ENCODE measurements at regions not wholly inside any gene's neighbourhood (a gene's known extent, or its start where the extent isn't known, plus 50 kb on each side); places are given as distances from the start of the nearest gene placed in this dataset.
A peak's percentile ranks its signal among the peaks of the same experiment; 100 is the strongest.

DNA sequence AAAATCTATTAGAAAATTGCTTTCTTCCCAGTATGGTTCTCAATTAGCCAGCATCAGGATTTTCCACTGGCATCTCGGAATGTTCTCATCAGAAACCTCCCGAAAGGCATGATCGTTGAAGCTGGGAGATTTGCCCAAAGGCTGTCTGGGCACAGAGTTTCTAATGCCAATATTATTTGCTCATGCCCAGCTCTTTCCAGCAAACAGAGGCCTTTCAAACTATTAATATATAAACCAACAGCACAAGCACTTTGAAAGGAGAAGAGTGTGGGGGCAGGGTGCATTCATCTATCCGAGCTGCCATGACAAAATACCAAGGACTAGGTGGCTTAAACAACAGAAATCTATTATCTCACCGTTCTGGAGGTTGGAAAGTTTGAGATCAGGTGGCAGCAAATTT, 88.3 kb upstream of the MSX1 start:
- TF ChIP-seq, protein P1, sequence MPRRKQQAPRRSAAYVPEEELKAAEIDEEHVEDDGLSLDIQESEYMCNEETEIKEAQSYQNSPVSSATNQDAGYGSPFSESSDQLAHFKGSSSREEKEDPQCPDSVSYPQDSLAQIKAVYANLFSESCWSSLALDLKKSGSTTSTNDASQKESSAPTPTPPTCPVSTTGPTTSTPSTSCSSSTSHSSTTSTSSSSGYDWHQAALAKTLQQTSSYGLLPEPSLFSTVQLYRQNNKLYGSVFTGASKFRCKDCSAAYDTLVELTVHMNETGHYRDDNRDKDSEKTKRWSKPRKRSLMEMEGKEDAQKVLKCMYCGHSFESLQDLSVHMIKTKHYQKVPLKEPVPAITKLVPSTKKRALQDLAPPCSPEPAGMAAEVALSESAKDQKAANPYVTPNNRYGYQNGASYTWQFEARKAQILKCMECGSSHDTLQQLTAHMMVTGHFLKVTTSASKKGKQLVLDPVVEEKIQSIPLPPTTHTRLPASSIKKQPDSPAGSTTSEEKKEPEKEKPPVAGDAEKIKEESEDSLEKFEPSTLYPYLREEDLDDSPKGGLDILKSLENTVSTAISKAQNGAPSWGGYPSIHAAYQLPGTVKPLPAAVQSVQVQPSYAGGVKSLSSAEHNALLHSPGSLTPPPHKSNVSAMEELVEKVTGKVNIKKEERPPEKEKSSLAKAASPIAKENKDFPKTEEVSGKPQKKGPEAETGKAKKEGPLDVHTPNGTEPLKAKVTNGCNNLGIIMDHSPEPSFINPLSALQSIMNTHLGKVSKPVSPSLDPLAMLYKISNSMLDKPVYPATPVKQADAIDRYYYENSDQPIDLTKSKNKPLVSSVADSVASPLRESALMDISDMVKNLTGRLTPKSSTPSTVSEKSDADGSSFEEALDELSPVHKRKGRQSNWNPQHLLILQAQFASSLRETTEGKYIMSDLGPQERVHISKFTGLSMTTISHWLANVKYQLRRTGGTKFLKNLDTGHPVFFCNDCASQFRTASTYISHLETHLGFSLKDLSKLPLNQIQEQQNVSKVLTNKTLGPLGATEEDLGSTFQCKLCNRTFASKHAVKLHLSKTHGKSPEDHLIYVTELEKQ (tag by site-specific recombination; IDR thresholded peaks at IDR 0.05; ENCODE audit: borderline replicate concordance) = no peak
- TF ChIP-seq TRIM28 (IDR thresholded peaks at IDR 0.05; ENCODE audit: borderline replicate concordance, low read length) (no peak), SALL2 (tag by site-specific recombination; IDR thresholded peaks at IDR 0.05; ENCODE audit: borderline replicate concordance) (no peak), ZFP37 (tag by site-specific recombination; IDR thresholded peaks at IDR 0.05) (no peak), ZNF202 (tag by site-specific recombination; IDR thresholded peaks at IDR 0.05; ENCODE audit: borderline replicate concordance) (no peak), HOXC10 (CRISPR knock-in tag; IDR thresholded peaks at IDR 0.05) (no peak), WT1 (tag by site-specific recombination; IDR thresholded peaks at IDR 0.05) (no peak), FEZF1 (tag by site-specific recombination; IDR thresholded peaks at IDR 0.05) (no peak), ZBTB48 (tag by site-specific recombination; IDR thresholded peaks at IDR 0.05) (no peak), ZNF132 (tag by site-specific recombination; IDR thresholded peaks at IDR 0.05; ENCODE audit: borderline replicate concordance) (no peak), ZNF501 (tag by site-specific recombination; IDR thresholded peaks at IDR 0.05) (no peak), ZNF211 (tag by site-specific recombination; IDR thresholded peaks at IDR 0.05; ENCODE audit: low read depth) (no peak), SCRT2 (tag by site-specific recombination; IDR thresholded peaks at IDR 0.05) (no peak)
- TF ChIP-seq, protein P2, sequence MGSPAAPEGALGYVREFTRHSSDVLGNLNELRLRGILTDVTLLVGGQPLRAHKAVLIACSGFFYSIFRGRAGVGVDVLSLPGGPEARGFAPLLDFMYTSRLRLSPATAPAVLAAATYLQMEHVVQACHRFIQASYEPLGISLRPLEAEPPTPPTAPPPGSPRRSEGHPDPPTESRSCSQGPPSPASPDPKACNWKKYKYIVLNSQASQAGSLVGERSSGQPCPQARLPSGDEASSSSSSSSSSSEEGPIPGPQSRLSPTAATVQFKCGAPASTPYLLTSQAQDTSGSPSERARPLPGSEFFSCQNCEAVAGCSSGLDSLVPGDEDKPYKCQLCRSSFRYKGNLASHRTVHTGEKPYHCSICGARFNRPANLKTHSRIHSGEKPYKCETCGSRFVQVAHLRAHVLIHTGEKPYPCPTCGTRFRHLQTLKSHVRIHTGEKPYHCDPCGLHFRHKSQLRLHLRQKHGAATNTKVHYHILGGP (tag by site-specific recombination; IDR thresholded peaks at IDR 0.05) = no peak
- TF ChIP-seq, protein P3, sequence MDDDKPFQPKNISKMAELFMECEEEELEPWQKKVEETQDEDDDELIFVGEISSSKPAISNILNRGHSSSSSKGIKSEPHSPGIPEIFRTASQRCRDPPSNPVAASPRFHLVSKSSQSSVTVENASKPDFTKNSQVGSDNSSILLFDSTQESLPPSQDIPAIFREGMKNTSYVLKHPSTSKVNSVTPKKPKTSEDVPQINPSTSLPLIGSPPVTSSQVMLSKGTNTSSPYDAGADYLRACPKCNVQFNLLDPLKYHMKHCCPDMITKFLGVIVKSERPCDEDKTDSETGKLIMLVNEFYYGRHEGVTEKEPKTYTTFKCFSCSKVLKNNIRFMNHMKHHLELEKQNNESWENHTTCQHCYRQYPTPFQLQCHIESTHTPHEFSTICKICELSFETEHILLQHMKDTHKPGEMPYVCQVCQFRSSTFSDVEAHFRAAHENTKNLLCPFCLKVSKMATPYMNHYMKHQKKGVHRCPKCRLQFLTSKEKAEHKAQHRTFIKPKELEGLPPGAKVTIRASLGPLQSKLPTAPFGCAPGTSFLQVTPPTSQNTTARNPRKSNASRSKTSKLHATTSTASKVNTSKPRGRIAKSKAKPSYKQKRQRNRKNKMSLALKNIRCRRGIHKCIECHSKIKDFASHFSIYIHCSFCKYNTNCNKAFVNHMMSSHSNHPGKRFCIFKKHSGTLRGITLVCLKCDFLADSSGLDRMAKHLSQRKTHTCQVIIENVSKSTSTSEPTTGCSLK (tag by site-specific recombination; IDR thresholded peaks at IDR 0.05) = no peak
- no peaks in the 10 kb centered on the region for H3K36me3 ChIP-seq (ENCODE audit: control insufficient read depth in 2 of 2, insufficient read depth in 1 of 2, low read length in 2 of 2)
- no peak overlapping the region for H3K4me3 ChIP-seq (ENCODE audit: low read depth, low read length)
- CTCF ChIA-PET = interaction anchor here (0.7 kb wide), 1 partner anchor 72 kb away, joined by 4 read pairs; no protein-coding TSS in a partner anchor
- H3K9me3 ChIP-seq (ENCODE audit: control insufficient read depth, insufficient read depth, low read depth, low read length) = no peaks in the 10 kb centered on the region
- H3K27ac ChIP-seq (ENCODE audit: extremely low read depth, low read depth, low read length) = no peak overlapping the region
- POLR2A ChIA-PET = no interaction called here
- no peaks in the 10 kb centered on the region for H3K4me1 ChIP-seq (ENCODE audit: control insufficient read depth, insufficient read depth, low read length)

DNA sequence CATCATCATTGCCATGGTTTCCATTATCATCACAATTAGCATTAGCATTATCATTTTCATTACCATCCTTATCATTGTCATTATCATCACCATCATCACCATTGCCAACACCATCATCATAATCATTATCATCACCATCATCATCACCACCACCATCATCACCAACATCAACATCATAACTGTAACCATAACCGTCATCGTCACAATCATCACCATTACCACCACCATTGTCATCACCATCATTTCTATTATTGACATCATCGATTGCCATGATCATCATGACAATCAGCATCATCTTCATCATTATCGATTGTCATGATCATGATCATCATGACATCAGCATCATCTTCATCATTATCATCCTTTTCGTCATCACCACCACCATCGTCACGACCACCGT, 88.9 kb upstream of the MSX1 start:
- no peaks in the 10 kb centered on the region for H3K36me3 ChIP-seq (ENCODE audit: control insufficient read depth in 2 of 2, insufficient read depth in 1 of 2, low read length in 2 of 2)
- no peaks in the 10 kb centered on the region for H3K4me1 ChIP-seq (ENCODE audit: control insufficient read depth, insufficient read depth, low read length)
- no peaks in the 10 kb centered on the region for H3K9me3 ChIP-seq (ENCODE audit: control insufficient read depth, insufficient read depth, low read depth, low read length)
- POLR2A ChIA-PET = no interaction called here
- no peak overlapping the region for H3K27ac ChIP-seq (ENCODE audit: extremely low read depth, low read depth, low read length)
- TF ChIP-seq, protein P4, sequence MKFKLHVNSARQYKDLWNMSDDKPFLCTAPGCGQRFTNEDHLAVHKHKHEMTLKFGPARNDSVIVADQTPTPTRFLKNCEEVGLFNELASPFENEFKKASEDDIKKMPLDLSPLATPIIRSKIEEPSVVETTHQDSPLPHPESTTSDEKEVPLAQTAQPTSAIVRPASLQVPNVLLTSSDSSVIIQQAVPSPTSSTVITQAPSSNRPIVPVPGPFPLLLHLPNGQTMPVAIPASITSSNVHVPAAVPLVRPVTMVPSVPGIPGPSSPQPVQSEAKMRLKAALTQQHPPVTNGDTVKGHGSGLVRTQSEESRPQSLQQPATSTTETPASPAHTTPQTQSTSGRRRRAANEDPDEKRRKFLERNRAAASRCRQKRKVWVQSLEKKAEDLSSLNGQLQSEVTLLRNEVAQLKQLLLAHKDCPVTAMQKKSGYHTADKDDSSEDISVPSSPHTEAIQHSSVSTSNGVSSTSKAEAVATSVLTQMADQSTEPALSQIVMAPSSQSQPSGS (tag by site-specific recombination; IDR thresholded peaks at IDR 0.05; ENCODE audit: low read depth) = peak; percentile 86
- TF ChIP-seq ZNF324 (tag by site-specific recombination; IDR thresholded peaks at IDR 0.05) = no peak
- TF ChIP-seq, protein P5, sequence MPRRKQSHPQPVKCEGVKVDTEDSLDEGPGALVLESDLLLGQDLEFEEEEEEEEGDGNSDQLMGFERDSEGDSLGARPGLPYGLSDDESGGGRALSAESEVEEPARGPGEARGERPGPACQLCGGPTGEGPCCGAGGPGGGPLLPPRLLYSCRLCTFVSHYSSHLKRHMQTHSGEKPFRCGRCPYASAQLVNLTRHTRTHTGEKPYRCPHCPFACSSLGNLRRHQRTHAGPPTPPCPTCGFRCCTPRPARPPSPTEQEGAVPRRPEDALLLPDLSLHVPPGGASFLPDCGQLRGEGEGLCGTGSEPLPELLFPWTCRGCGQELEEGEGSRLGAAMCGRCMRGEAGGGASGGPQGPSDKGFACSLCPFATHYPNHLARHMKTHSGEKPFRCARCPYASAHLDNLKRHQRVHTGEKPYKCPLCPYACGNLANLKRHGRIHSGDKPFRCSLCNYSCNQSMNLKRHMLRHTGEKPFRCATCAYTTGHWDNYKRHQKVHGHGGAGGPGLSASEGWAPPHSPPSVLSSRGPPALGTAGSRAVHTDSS (tag by site-specific recombination; IDR thresholded peaks at IDR 0.05) = peak; percentile 57; the same call in 1 of the 2 replicates
- no peak overlapping the region for H3K4me3 ChIP-seq (ENCODE audit: low read depth, low read length)
- CTCF ChIA-PET = no interaction called here

Data from HEK293 (cell line).